GM12891 (cell line): ENCODE measurements at regions not wholly inside any gene's neighbourhood (a gene's known extent, or its start where the extent isn't known, plus 50 kb on each side); places are given as distances from the start of the nearest gene placed in this dataset.

Experiments used
- POLR2A ChIP-seq: IDR thresholded peaks from 2 replicates; pipeline ENCODE4 v1.6.1; 2011; ENCODE audit warnings: low read depth, low read length, control low read depth
- POLR2AphosphoS5 ChIP-seq: IDR thresholded peaks from 2 replicates; pipeline ENCODE4 v1.6.1; 2011; ENCODE audit warnings: low read depth, low read length, control low read depth
- TAF1 ChIP-seq: IDR thresholded peaks from 2 replicates; pipeline ENCODE4 v1.6.1; 2011; ENCODE audit warnings: low read depth, low read length, control low read depth

DNA sequence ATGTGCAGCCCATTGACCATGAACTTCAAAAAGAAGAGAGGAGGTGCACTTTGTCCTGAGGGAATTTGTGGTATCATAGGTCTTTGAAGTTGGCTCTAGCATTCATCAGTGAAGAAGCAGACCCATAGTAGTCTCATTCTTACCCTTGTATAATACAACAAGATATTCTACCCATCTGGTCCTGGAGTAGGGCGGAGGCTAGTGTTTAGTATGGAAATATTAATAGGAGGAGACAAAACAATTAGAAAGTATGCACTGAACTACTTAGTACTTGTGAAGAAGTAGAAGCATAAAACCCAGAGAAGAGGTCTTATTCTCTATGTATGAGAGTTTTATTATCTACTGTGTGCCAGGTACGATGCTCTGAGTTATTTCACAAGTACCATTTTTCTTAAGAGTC lies 189.0 kb downstream of the AASDH start:
- TF ChIP-seq POLR2AphosphoS5 (no peak), POLR2A (no peak), TAF1 (no peak)
